Lung (tissue), 11 donors: ENCODE measurements at regions not wholly inside any gene's neighbourhood (a gene's known extent, or its start where the extent isn't known, plus 50 kb on each side); places are given as distances from the start of the nearest gene placed in this dataset.

Experiments
- ATAC-seq: fragments of 200-7000 bp; cut with Tn5 transposase; one replicate; pipeline ENCODE4 v1.9.1; 2020; ENCODE audit warnings: moderate number of reproducible peaks; ENCODE audit not compliant: insufficient read depth, low FRiP score
- DNase-seq, 3 donors: peaks; one replicate each; pipeline ENCODE4 v3.0.0-alpha.2; 2013 to 2017
- H3K27ac ChIP-seq, 2 donors: one replicate each; pipeline ENCODE4 v1.5.1; 2013; ENCODE audit warnings: mild to moderate bottlenecking in 2 of 2, moderate library complexity in 2 of 2, control low read depth in 1 of 2, inconsistent platforms in 1 of 2, low read depth in 1 of 2, low read length in 1 of 2
- H3K27me3 ChIP-seq, 3 donors: one replicate each; pipeline ENCODE4 v1.5.1; 2013; ENCODE audit warnings: low read length in 2 of 3; ENCODE audit not compliant: control insufficient read depth in 3 of 3, insufficient read depth in 3 of 3
- H3K36me3 ChIP-seq, 4 donors: one replicate each; pipeline ENCODE4 v1.5.1; 2013; ENCODE audit warnings: low read length in 4 of 4, mild to moderate bottlenecking in 1 of 4, moderate library complexity in 1 of 4; ENCODE audit not compliant: control insufficient read depth in 4 of 4, insufficient read depth in 4 of 4
- H3K4me1 ChIP-seq, 5 donors: one replicate each; pipeline ENCODE4 v1.5.1; 2013; ENCODE audit warnings: low read length in 5 of 5, mild to moderate bottlenecking in 2 of 5, moderate library complexity in 1 of 5; ENCODE audit not compliant: control insufficient read depth in 5 of 5, insufficient read depth in 5 of 5
- H3K4me3 ChIP-seq: one replicate; pipeline ENCODE4 v1.5.1; 2013; ENCODE audit warnings: mild to moderate bottlenecking, control low read depth, moderate library complexity
- H3K9ac ChIP-seq, 2 donors: one replicate each; pipeline ENCODE4 v1.5.1; 2013; ENCODE audit warnings: low read length in 2 of 2, control low read depth in 1 of 2; ENCODE audit not compliant: insufficient read depth in 1 of 2
- H3K9me3 ChIP-seq, 4 donors: one replicate each; pipeline ENCODE4 v1.5.1; 2013; ENCODE audit warnings: low read length in 3 of 4, mild to moderate bottlenecking in 1 of 4, moderate library complexity in 1 of 4; ENCODE audit not compliant: control insufficient read depth in 4 of 4, insufficient read depth in 3 of 4
- WGBS, 2 donors: extraction: QIAGEN DNeasy Blood & Tissue Kit; methylation state at CpG; one replicate each; pipeline ENCODE4 v1.1.7; 2013; 5-methylcytosine and 5-hydroxymethylcytosine counted together
- TF ChIP-seq, protein P1 (sequence below): IDR thresholded peaks from 2 replicates; pipeline ENCODE4 v1.5.1; 2012; ENCODE audit warnings: mild to moderate bottlenecking; ENCODE audit errors: control extremely low read depth, extremely low read depth
- donor health status: control.
- donor health status: control.
- donor health status: Bipolar disorder and iron deficiency.
- donor health status: healthy.
- donor health status: DM: yes; HTN: yes; CAD: no.

DNA sequence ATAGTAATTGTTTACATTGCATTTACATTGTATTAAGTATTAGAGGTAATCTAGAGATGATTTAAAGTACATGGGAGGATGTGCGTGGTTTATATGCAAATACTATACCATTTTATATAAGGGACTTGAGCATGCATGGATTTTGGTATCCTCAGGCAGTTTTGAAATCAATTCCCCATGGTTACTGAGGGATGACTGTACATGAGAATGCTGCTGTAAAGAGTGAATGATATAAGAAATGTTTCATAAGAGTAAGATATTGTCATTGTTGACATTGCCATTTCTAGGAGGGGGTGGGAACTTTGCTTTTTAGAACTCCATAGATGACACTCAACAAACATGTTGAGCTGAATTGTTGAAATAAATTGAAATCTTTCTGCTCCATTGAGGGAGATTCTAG is 185.0 kb downstream of the SEMA6A start:
- H3K4me3 ChIP-seq, result no peak overlapping the region
- ATAC-seq (no peak), DNase-seq (no peak)
- no peak overlapping the region for H3K27ac ChIP-seq
- 91 to 97% methylated on average over 1 of the region's 1 CpG for WGBS, 2 donors
- no peaks in the 10 kb centered on the region for H3K27me3 ChIP-seq
- TF ChIP-seq, protein P1, sequence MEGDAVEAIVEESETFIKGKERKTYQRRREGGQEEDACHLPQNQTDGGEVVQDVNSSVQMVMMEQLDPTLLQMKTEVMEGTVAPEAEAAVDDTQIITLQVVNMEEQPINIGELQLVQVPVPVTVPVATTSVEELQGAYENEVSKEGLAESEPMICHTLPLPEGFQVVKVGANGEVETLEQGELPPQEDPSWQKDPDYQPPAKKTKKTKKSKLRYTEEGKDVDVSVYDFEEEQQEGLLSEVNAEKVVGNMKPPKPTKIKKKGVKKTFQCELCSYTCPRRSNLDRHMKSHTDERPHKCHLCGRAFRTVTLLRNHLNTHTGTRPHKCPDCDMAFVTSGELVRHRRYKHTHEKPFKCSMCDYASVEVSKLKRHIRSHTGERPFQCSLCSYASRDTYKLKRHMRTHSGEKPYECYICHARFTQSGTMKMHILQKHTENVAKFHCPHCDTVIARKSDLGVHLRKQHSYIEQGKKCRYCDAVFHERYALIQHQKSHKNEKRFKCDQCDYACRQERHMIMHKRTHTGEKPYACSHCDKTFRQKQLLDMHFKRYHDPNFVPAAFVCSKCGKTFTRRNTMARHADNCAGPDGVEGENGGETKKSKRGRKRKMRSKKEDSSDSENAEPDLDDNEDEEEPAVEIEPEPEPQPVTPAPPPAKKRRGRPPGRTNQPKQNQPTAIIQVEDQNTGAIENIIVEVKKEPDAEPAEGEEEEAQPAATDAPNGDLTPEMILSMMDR, result no peak
- H3K9ac ChIP-seq, result no peak overlapping the region
- no peaks in the 10 kb centered on the region for H3K9me3 ChIP-seq
- H3K36me3 ChIP-seq, result no peaks in the 10 kb centered on the region
- no peaks in the 10 kb centered on the region for H3K4me1 ChIP-seq

DNA sequence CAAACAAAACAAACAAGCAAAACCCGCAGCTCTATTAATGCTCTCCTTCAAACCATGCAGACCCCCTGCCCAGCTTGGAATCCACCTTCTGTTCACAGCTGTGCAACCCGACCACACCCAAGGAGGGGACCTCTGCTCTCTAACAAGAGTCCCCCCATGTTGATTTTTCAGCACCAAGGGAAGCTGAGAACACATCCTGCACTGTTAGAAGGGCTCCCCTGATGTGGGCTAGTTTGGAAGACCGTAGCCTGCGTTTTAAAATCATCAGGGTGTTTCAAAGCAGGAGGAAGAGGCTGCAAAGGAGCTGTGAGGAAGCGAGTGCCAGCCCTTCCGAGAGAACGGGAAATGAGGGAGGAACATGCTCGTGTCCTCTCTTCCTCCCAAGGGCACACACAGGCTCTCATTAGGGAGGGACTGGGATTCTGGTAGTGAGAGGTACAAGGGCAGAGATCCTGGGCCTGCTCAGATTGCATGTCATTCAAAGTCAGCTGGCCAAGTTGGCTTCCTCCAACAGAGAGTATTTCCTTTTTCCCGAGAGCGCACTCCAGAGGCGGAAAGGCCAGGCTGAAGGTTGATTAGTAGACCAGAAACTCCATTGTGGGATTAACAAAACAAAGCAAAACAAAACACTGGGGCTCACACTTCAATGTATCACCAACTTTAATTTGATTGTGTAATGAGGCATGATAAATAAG is 185.9 kb downstream of the SEMA6A start:
- Histone ChIP-seq H3K9me3 (no peaks in the 10 kb centered on the region), H3K4me3 (no peak overlapping the region), H3K27ac (peak overlapping the region in 1 of 2 donors; percentile 5), H3K36me3 (no peaks in the 10 kb centered on the region), H3K27me3 (no peaks in the 10 kb centered on the region), H3K4me1 (no peaks in the 10 kb centered on the region), H3K9ac (no peak overlapping the region)
- ATAC-seq (no peak), DNase-seq (peak in 1 of 3 donors; percentile 55)
- WGBS, 2 donors, result 75 to 77% methylated on average over 11 of the region's 11 CpGs
- TF ChIP-seq, protein P1, result no peak

DNA sequence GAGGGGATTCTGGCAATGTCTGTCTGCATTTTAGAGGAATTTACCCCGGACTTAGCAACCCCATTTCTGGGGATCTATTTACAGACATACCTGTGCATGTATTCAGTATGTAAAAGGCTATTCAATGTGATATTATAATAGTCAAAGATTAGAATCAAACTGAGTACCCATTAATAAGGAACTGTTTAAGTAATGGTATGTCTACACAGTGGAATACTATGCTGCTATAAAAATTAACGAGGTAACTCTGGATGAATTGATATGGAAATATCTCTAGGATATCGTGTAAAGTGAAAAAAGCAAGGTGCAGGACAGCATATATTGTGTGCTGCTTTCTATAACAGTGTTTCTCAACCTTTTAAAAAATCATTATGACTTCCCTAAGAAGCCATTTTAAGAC is 186.9 kb downstream of the SEMA6A start:
- Histone ChIP-seq H3K9ac (no peak overlapping the region), H3K4me1 (peaks cover 0 to 3% (median 0%) of the 10 kb centered on the region in 5 donors), H3K36me3 (no peaks in the 10 kb centered on the region), H3K27me3 (no peaks in the 10 kb centered on the region), H3K27ac (no peak overlapping the region), H3K9me3 (no peaks in the 10 kb centered on the region), H3K4me3 (no peak overlapping the region)
- WGBS, 2 donors, result 96 to 98% methylated on average over 3 of the region's 3 CpGs
- ATAC-seq, result no peak
- TF ChIP-seq, protein P1, result no peak
- no peak for DNase-seq

DNA sequence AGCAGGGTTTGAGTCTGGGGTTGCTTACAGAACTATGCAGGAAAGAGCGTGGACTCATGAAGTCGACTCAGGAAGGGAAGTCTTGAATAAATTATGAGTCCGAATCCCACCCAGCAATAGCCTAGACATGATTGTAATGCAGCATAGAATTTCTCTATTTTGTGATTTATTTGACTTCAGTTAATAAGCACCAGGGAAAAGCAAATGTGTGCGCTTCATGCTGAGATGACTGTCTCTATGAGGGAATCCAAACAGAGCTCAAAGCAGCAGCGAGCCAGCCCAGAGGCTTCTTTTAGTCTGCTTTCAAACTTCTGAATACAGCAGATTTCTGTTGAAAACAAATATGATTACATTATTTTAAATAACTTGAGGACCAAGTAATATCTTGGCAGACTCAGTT is 188.0 kb downstream of the SEMA6A start:
- H3K4me1 ChIP-seq, result peaks cover 0 to 6% (median 0%) of the 10 kb centered on the region in 5 donors
- TF ChIP-seq, protein P1, result no peak
- H3K4me3 ChIP-seq, result no peak overlapping the region
- DNase-seq (no peak), ATAC-seq (no peak)
- H3K27me3 ChIP-seq, result no peaks in the 10 kb centered on the region
- 45 to 85% methylated on average over 5 of the region's 5 CpGs for WGBS, 2 donors
- no peaks in the 10 kb centered on the region for H3K9me3 ChIP-seq
- no peak overlapping the region for H3K9ac ChIP-seq
- H3K36me3 ChIP-seq, result no peaks in the 10 kb centered on the region
- H3K27ac ChIP-seq, result no peak overlapping the region
